OCI-LY1 (cell line): ENCODE measurements at regions not wholly inside any gene's neighbourhood (a gene's known extent, or its start where the extent isn't known, plus 50 kb on each side); places are given as distances from the start of the nearest gene placed in this dataset.

ENCODE experiments used
- H2AFZ ChIP-seq: fragments of 200-600 bp; sonication (generic), shearing (Covaris generic); 2 replicates; pipeline ENCODE4 v1.6.0; 2014; ENCODE audit warnings: antibody characterized with exemption, mild to moderate bottlenecking, low read length
- H3F3A ChIP-seq: fragments of 200-600 bp; sonication (generic), shearing (Covaris generic); 2 replicates; pipeline ENCODE4 v1.6.0; 2014; ENCODE audit warnings: mild to moderate bottlenecking, antibody characterized with exemption, low read length, moderate library complexity; ENCODE audit not compliant: insufficient read depth
- H3K27ac ChIP-seq: fragments of 200-600 bp; sonication (generic); 2 replicates; pipeline ENCODE4 v1.5.1; 2014; ENCODE audit warnings: low read length, mixed run types, mild to moderate bottlenecking, low read depth; ENCODE audit not compliant: poor library complexity, severe bottlenecking
- H3K27me3 ChIP-seq: fragments of 200-600 bp; sonication (generic); 2 replicates; pipeline ENCODE4 v1.6.0; 2014; ENCODE audit warnings: antibody characterized with exemption, mild to moderate bottlenecking, low read length, moderate library complexity; ENCODE audit not compliant: insufficient read depth
- H3K36me3 ChIP-seq: fragments of 200-600 bp; sonication (generic); 2 replicates; pipeline ENCODE4 v1.6.1; 2014; ENCODE audit warnings: mild to moderate bottlenecking, antibody characterized with exemption, low read length, moderate library complexity, mixed read lengths; ENCODE audit not compliant: insufficient read depth
- H3K4me1 ChIP-seq: fragments of 200-600 bp; sonication (generic); 2 replicates; pipeline ENCODE4 v1.5.1; 2014; ENCODE audit warnings: mild to moderate bottlenecking, low read length, moderate library complexity; ENCODE audit not compliant: insufficient read depth, severe bottlenecking
- H3K4me2 ChIP-seq: fragments of 200-600 bp; sonication (generic), shearing (Covaris generic); 2 replicates; pipeline ENCODE4 v1.6.1; 2014; ENCODE audit warnings: low read length
- H3K4me3 ChIP-seq: fragments of 200-600 bp; sonication (generic); 2 replicates; pipeline ENCODE4 v1.5.1; 2014; ENCODE audit warnings: low read length, low read depth, mild to moderate bottlenecking, mixed read lengths; ENCODE audit not compliant: poor library complexity, severe bottlenecking
- H3K79me2 ChIP-seq: fragments of 200-600 bp; shearing (Covaris generic); 2 replicates; pipeline ENCODE4 v1.6.1; 2016; ENCODE audit warnings: mixed run types, low read length, mixed read lengths; ENCODE audit not compliant: insufficient read depth
- H3K9ac ChIP-seq: fragments of 200-600 bp; sonication (generic), shearing (Covaris generic); 2 replicates; pipeline ENCODE4 v1.6.1; 2014; ENCODE audit warnings: mild to moderate bottlenecking, low read length, mixed read lengths
- H3K9me2 ChIP-seq: fragments of 200-600 bp; sonication (generic), shearing (Covaris generic); 2 replicates; pipeline ENCODE4 v1.6.1; 2014; ENCODE audit warnings: low read depth, mild to moderate bottlenecking, low read length, mixed read lengths
- H3K9me3 ChIP-seq: fragments of 200-600 bp; shearing (Covaris generic); 2 replicates; pipeline ENCODE4 v1.6.1; 2014; ENCODE audit warnings: low read length, mixed read lengths
- H4K20me1 ChIP-seq: fragments of 200-600 bp; sonication (generic), shearing (Covaris generic); 2 replicates; pipeline ENCODE4 v1.6.0; 2016; ENCODE audit warnings: mild to moderate bottlenecking, low read length; ENCODE audit not compliant: insufficient read depth
- EZH2 ChIP-seq: fragments of 200-600 bp; sonication (generic), shearing (Covaris generic); IDR thresholded peaks from 2 replicates; pipeline ENCODE4 v1.8.0; 2017; ENCODE audit warnings: borderline replicate concordance, mixed run types, mild to moderate bottlenecking, antibody characterized with exemption, low read length, moderate library complexity, mixed read lengths
- TF ChIP-seq, protein P1 (sequence below): fragments of 200-600 bp; sonication (generic), shearing (Covaris generic); IDR thresholded peaks from 2 replicates; pipeline ENCODE4 v1.5.1; 2017; ENCODE audit warnings: mild to moderate bottlenecking, antibody characterized with exemption, low read length, moderate library complexity, mixed read lengths

DNA sequence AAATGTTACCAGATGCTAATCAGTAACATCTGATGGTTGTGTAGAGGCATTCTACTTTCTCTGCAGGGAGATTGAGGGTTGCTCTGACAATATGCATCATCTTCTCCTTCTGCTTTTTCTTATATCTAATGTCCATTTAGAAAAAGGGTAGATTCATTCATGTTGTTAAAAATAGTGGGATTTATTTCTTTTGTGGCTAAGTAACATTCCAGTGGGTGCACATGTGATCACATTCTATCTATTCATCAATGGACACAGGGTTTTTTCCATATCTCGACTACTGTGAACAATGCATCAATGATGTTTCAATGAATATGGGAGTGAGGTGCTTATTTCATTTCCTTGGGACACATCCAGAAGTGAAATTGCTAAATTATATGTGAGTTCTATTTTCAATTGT lies 103.9 kb downstream of the CRPPA start:
- no peaks in the 10 kb centered on the region for H3K27me3 ChIP-seq
- no peaks in the 10 kb centered on the region for H3K4me1 ChIP-seq

DNA sequence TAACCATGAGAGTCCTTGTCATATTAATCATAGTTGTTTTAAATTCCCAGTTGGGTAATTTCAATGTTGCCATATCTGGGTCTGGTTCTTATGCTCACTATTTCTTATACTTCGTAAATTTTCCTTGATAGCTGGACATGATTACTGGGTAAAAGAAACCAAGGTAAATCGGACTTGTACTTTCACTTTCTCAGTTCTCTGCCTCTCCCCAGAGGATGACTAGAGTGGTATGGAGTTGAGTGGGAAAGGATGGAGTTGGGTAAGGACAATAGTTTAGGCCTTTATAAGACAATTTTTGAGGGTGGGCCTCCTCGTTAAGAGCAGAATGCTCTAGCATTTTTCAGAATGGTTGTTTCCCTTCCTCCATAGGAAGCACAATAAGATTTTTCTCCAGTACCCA lies 106.1 kb downstream of the CRPPA start:
- H3K9me3 ChIP-seq = no peaks in the 10 kb centered on the region
- H3K4me1 ChIP-seq = no peaks in the 10 kb centered on the region
- H4K20me1 ChIP-seq = no peaks in the 10 kb centered on the region
- H2AFZ ChIP-seq = no peak overlapping the region
- TF ChIP-seq EZH2 = no peak
- TF ChIP-seq, protein P1, sequence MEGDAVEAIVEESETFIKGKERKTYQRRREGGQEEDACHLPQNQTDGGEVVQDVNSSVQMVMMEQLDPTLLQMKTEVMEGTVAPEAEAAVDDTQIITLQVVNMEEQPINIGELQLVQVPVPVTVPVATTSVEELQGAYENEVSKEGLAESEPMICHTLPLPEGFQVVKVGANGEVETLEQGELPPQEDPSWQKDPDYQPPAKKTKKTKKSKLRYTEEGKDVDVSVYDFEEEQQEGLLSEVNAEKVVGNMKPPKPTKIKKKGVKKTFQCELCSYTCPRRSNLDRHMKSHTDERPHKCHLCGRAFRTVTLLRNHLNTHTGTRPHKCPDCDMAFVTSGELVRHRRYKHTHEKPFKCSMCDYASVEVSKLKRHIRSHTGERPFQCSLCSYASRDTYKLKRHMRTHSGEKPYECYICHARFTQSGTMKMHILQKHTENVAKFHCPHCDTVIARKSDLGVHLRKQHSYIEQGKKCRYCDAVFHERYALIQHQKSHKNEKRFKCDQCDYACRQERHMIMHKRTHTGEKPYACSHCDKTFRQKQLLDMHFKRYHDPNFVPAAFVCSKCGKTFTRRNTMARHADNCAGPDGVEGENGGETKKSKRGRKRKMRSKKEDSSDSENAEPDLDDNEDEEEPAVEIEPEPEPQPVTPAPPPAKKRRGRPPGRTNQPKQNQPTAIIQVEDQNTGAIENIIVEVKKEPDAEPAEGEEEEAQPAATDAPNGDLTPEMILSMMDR = no peak
- no peak overlapping the region for H3K4me2 ChIP-seq
- H3K4me3 ChIP-seq = no peak overlapping the region
- H3K27me3 ChIP-seq = no peaks in the 10 kb centered on the region
- no peak overlapping the region for H3K27ac ChIP-seq
- H3K79me2 ChIP-seq = no peaks in the 10 kb centered on the region
- H3K9me2 ChIP-seq = no peaks in the 10 kb centered on the region
- H3K36me3 ChIP-seq = no peaks in the 10 kb centered on the region
- H3F3A ChIP-seq = no peaks in the 10 kb centered on the region
- no peak overlapping the region for H3K9ac ChIP-seq

More for the DNA sequence above, 103.9 kb downstream of the CRPPA start:
- no peaks in the 10 kb centered on the region for H3F3A ChIP-seq
- H3K79me2 ChIP-seq = no peaks in the 10 kb centered on the region
- H3K36me3 ChIP-seq = no peaks in the 10 kb centered on the region
- H3K4me2 ChIP-seq = no peak overlapping the region
- TF ChIP-seq, protein P1 = no peak
- H4K20me1 ChIP-seq = no peaks in the 10 kb centered on the region
- no peaks in the 10 kb centered on the region for H3K9me2 ChIP-seq
- H3K4me3 ChIP-seq = no peak overlapping the region
- H3K27ac ChIP-seq = no peak overlapping the region
- H3K9me3 ChIP-seq = no peaks in the 10 kb centered on the region
- H2AFZ ChIP-seq = no peak overlapping the region
- no peak overlapping the region for H3K9ac ChIP-seq

DNA sequence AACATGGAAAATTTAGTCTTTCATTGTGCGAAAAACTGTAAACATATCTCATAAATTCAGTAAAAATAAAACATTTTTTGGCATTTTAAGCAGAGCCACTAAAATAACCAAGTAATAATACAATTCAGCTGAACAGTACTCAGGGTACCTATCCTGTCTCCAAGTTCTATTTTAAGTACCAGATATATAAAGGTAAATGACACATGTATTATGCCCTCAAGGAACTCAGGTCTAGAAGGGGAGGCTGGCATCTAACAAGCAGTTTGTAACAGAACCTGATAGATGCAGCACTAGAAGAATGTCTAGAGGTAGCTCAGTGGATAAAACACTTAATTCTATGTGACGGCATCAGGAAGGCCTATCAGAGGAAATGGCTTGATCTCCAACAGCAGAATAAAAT lies 112.2 kb downstream of the CRPPA start:
- Histone ChIP-seq H3K9ac (no peak overlapping the region), H3K36me3 (no peaks in the 10 kb centered on the region), H4K20me1 (no peaks in the 10 kb centered on the region), H3K27me3 (no peaks in the 10 kb centered on the region), H2AFZ (no peak overlapping the region), H3K9me2 (no peaks in the 10 kb centered on the region), H3K9me3 (no peaks in the 10 kb centered on the region), H3K4me1 (no peaks in the 10 kb centered on the region), H3K4me2 (no peak overlapping the region), H3K4me3 (no peak overlapping the region), H3F3A (no peaks in the 10 kb centered on the region), H3K79me2 (no peaks in the 10 kb centered on the region), H3K27ac (no peak overlapping the region)
- TF ChIP-seq EZH2 = no peak
- TF ChIP-seq, protein P1 = no peak
